ENCODE measurements at regions not wholly inside any gene's neighbourhood (a gene's known extent, or its start where the extent isn't known, plus 50 kb on each side); places are given as distances from the start of the nearest gene placed in this dataset.

DNA sequence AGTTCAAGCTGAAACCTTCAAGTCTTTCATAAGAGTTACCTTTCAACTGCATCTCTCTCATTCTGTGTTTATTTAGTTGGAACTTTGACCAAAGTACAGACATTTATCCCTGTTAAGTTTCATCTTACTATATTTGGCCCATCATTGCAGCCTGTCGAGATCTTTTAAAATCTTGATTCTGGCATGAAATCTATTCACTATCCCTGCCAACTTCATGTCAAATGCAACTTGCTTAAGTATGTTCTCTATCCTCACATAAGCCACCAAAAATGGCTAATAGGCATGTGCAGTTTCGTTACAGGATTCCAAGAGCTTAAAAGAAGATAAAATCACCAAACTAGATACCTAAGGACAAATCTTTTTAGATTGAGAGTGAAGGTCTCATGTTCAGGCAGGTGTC, 117.5 kb upstream of the KCNQ5 start:
- Mint-ChIP-seq H3K9me3 (no peaks in the 10 kb centered on the region), H3K4me1 (no peaks in the 10 kb centered on the region), H3K36me3 (ENCODE audit: insufficient read depth) (no peaks in the 10 kb centered on the region), H3K4me3 (no peak overlapping the region), H3K27ac (ENCODE audit: low read depth) (no peak overlapping the region), H3K27me3 (peaks cover 15% of the 10 kb centered on the region)
- ATAC-seq (replicated peaks; ENCODE audit: extremely low read depth, poor library complexity, severe bottlenecking) (no peak), DNase-seq (ENCODE audit: low spot score in 2 of 2) (no peak)

DNA sequence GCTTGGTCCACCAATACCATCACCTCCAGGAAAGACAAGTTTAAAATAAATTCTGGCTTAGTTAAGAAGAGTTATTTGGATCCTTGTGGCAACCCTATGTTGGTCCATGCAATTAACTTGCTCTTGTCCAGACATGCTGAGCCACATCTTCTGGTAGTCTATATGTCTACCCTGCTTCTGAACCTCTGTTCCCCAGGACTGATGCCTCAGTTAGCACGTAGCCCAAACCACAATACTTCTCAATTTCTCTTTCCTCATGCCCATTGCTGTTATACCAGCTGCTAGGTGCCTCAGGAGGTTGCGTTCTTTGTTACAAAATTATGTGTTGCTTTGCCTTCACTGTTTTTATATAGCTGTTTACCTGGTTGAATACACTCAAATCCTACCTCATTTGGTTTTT, 116.4 kb upstream of the KCNQ5 start:
- Mint-ChIP-seq H3K27ac (ENCODE audit: low read depth) (no peak overlapping the region), H3K9me3 (no peaks in the 10 kb centered on the region), H3K36me3 (ENCODE audit: insufficient read depth) (no peaks in the 10 kb centered on the region), H3K27me3 (peaks cover 20% of the 10 kb centered on the region), H3K4me3 (no peak overlapping the region), H3K4me1 (no peaks in the 10 kb centered on the region)
- DNase-seq (ENCODE audit: low spot score in 2 of 2) (no peak), ATAC-seq (replicated peaks; ENCODE audit: extremely low read depth, poor library complexity, severe bottlenecking) (no peak)

DNA sequence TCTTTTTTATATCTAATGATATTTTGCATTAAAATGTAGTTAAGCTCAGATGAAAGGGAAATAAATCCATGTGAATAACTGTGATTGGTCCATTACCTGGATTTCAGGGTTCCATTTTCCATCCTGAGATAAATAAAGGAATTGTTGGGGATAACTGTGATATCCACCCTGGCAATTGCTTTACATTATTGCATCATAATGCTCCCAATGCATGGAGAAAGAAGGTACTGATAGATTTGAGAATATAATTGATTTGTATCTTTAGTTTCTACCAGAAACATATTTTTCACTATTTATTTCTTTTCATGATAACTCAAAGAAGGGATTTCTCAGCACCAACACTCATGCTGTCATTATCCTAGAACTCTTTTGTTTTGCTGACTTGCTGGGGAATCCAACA, 102.0 kb upstream of the KCNQ5 start:
- no peaks in the 10 kb centered on the region for H3K9me3 Mint-ChIP-seq
- H3K4me1 Mint-ChIP-seq: no peaks in the 10 kb centered on the region
- H3K27ac Mint-ChIP-seq (ENCODE audit: low read depth): no peak overlapping the region
- peaks cover 24% of the 10 kb centered on the region for H3K27me3 Mint-ChIP-seq
- ATAC-seq (replicated peaks; ENCODE audit: extremely low read depth, poor library complexity, severe bottlenecking) (no peak), DNase-seq (ENCODE audit: low spot score in 2 of 2) (no peak)
- H3K36me3 Mint-ChIP-seq (ENCODE audit: insufficient read depth): no peaks in the 10 kb centered on the region
- no peak overlapping the region for H3K4me3 Mint-ChIP-seq

DNA sequence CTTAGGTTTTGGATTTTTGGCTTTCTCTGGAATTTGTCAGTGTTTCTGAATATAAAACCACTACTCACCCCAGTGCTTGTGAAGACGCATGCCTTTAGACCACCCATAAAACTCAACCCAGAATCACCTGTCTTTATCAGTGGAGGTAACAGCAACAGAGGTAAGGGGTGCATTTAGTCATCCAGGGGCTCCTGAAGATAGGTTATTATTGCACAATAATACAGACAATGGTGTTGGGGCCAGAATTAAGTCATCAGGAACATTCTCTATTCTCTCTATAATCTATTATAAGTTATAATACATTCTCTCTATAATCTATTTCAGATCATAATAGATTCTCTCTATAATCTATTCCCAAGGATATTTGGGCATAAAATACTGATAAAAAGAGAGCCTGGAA, 100.2 kb upstream of the KCNQ5 start:
- Mint-ChIP-seq H3K4me3 (no peak overlapping the region), H3K9me3 (no peaks in the 10 kb centered on the region), H3K27me3 (peaks cover 24% of the 10 kb centered on the region), H3K27ac (ENCODE audit: low read depth) (no peak overlapping the region), H3K4me1 (no peaks in the 10 kb centered on the region), H3K36me3 (ENCODE audit: insufficient read depth) (no peaks in the 10 kb centered on the region)
- ATAC-seq (replicated peaks; ENCODE audit: extremely low read depth, poor library complexity, severe bottlenecking) (no peak), DNase-seq (ENCODE audit: low spot score in 2 of 2) (no peak)

DNA sequence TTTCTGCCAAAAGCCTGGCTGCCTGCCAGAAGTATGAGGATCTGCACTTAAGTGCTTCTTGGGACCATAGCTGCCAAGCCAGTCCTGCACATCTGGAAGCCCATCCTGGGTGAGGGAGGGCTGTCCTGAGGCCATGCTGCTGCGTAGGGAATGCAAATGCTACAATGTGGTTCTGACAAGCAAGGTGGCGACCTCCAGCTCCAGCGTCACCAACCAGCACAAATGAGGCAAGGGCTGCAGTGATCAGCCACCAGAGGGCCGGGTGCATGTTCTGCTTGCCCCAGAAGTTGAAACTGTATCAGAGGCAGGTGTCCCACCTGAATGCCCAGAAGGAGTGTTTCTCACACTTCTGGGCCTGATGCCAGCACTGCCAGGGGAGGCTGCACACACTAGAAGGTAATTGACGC, 99.1 kb upstream of the KCNQ5 start:
- DNase-seq (ENCODE audit: low spot score in 2 of 2) (no peak), ATAC-seq (replicated peaks; ENCODE audit: extremely low read depth, poor library complexity, severe bottlenecking) (no peak)
- Mint-ChIP-seq H3K4me3 (no peak overlapping the region), H3K27me3 (peaks cover 24% of the 10 kb centered on the region), H3K9me3 (no peaks in the 10 kb centered on the region), H3K27ac (ENCODE audit: low read depth) (no peak overlapping the region), H3K36me3 (ENCODE audit: insufficient read depth) (no peaks in the 10 kb centered on the region), H3K4me1 (no peaks in the 10 kb centered on the region)

DNA sequence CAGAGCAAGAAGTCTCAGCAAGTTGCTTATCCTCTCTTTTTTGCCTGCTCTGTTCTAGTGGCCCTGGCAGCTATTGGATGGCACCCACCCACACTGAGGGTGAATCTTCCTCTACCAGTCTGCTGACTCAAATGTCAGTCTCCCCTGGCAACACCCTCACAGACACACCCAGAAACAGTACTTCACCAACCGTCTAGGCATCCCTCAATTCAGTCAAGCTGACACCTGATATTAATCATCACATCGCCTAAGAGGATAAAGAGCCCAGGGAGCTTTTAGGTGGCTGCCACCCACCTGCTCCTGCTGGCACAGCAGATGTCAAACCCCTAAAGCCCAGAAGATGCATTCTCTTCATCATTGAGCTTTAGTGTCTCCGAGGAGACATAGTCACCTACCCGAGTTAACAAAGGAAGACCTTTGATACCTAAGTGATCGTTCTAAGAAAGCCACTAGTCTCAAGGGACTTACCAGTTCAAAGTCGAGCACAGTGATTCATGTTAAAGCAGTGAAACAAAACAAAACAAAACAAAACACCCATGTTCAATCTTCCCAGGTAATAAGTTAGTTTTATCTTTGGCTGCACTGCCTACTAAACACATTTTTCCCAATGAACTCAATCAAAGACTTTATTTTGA, 97.7 kb upstream of the KCNQ5 start:
- DNase-seq (ENCODE audit: low spot score in 2 of 2): no peak
- Mint-ChIP-seq H3K4me1 (no peaks in the 10 kb centered on the region), H3K4me3 (no peak overlapping the region), H3K36me3 (ENCODE audit: insufficient read depth) (no peaks in the 10 kb centered on the region), H3K27me3 (peaks cover 18% of the 10 kb centered on the region), H3K9me3 (no peaks in the 10 kb centered on the region), H3K27ac (ENCODE audit: low read depth) (no peak overlapping the region)
- ATAC-seq (replicated peaks; ENCODE audit: extremely low read depth, poor library complexity, severe bottlenecking): no peak

DNA sequence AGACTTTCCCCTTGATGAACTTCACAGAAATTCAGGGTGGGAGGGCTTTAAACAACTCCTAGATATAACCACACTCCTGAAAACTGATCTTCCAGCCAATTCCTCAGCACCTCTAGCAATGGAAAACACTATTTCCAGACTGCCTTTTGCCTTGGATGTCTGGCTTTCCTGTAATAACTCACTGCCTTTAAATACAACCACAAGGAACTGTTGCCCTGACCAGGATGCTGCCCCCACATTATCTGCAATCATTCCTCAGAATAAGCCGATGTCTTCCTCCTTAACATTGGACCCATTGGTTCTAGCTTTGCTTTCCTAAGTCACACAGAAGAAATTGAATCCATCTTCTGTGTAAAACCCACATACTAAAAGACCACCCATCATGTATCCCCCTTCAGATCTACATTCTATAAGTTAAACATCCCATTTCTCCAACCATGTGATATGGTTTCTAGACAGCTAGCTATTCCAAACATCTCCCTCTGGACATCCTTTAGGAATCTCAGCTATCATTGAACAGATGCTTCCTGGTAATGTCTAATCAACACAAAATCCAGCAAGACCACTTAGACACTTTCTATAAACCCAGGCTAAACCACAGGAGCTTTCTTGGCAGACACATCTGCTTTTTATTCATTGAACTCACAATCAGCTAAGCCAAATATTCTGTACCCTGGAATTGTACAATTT, 95.9 kb upstream of the KCNQ5 start:
- DNase-seq (ENCODE audit: low spot score in 2 of 2): no peak
- H3K36me3 Mint-ChIP-seq (ENCODE audit: insufficient read depth): no peaks in the 10 kb centered on the region
- H3K4me3 Mint-ChIP-seq: no peak overlapping the region
- H3K4me1 Mint-ChIP-seq: no peaks in the 10 kb centered on the region
- no peak overlapping the region for H3K27ac Mint-ChIP-seq (ENCODE audit: low read depth)
- no peaks in the 10 kb centered on the region for H3K9me3 Mint-ChIP-seq
- ATAC-seq (replicated peaks; ENCODE audit: extremely low read depth, poor library complexity, severe bottlenecking): no peak
- peaks cover 16% of the 10 kb centered on the region for H3K27me3 Mint-ChIP-seq

DNA sequence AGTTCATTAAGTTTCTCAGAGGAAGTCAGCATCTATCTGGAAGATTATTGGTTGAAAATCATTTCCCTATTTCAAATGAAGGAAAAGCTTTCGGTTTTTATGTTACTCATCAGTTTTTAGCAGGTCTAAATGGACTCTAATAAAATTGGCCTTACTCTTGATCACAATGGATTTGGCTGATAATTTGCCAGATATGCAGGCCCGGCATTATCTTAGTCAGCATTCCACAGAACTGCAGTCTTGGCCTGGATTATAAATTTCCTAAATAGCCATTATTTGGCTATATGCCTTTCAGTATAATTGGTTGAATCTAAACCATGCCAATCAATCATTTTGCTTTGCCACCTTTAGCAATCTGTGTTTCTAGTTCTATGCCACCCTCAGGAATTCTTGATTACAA, 91.7 kb upstream of the KCNQ5 start:
- ATAC-seq (replicated peaks; ENCODE audit: extremely low read depth, poor library complexity, severe bottlenecking) (no peak), DNase-seq (ENCODE audit: low spot score in 2 of 2) (no peak)
- Mint-ChIP-seq H3K36me3 (ENCODE audit: insufficient read depth) (peaks cover 2% of the 10 kb centered on the region), H3K9me3 (no peaks in the 10 kb centered on the region), H3K27me3 (peaks cover 24% of the 10 kb centered on the region), H3K4me3 (no peak overlapping the region), H3K27ac (ENCODE audit: low read depth) (no peak overlapping the region), H3K4me1 (no peaks in the 10 kb centered on the region)

DNA sequence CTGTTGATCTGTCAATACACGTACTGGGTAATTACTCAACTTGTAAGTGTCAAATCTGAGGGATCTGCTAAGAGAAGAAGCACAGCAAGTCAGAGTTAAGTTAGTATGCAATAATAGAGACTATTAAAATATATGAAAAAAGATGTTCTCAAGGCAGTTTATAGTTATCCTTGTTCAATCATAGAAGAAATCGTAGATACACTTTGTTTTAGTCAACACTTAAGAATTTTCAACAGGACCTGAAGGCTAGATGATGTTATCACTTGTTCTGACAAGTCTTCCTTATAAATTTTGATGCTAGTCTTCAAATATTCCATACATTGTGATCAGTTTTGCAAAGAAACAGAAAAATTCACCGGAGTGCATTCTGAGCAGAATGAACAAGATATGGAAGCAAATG, 91.1 kb upstream of the KCNQ5 start:
- Mint-ChIP-seq H3K4me3 (no peak overlapping the region), H3K27me3 (peaks cover 18% of the 10 kb centered on the region), H3K9me3 (no peaks in the 10 kb centered on the region), H3K4me1 (no peaks in the 10 kb centered on the region), H3K36me3 (ENCODE audit: insufficient read depth) (peaks cover 2% of the 10 kb centered on the region), H3K27ac (ENCODE audit: low read depth) (no peak overlapping the region)
- ATAC-seq (replicated peaks; ENCODE audit: extremely low read depth, poor library complexity, severe bottlenecking) (no peak), DNase-seq (ENCODE audit: low spot score in 2 of 2) (no peak)

DNA sequence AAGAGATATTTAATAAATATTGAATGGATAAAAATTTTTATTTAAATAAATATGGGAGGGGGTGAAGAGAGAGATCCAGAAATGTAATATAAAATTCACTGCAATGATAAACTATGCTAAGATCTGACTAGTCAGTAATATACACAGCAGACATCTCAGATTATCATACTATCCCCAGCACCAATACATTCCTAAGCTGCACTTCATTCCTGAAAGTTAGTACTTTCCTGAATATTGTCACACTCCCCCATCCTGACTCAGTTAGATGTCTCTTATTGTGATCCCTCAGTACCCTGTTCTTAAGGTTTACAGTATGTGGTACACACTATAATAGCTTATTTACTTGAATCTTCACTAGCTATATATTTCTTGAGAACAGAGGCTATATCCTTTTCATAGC, 88.3 kb upstream of the KCNQ5 start:
- no peaks in the 10 kb centered on the region for H3K9me3 Mint-ChIP-seq
- no peak overlapping the region for H3K4me3 Mint-ChIP-seq
- no peak overlapping the region for H3K27ac Mint-ChIP-seq (ENCODE audit: low read depth)
- H3K36me3 Mint-ChIP-seq (ENCODE audit: insufficient read depth): peaks cover 2% of the 10 kb centered on the region
- DNase-seq (ENCODE audit: low spot score in 2 of 2) (no peak), ATAC-seq (replicated peaks; ENCODE audit: extremely low read depth, poor library complexity, severe bottlenecking) (no peak)
- H3K4me1 Mint-ChIP-seq: no peaks in the 10 kb centered on the region
- peaks cover 11% of the 10 kb centered on the region for H3K27me3 Mint-ChIP-seq

DNA sequence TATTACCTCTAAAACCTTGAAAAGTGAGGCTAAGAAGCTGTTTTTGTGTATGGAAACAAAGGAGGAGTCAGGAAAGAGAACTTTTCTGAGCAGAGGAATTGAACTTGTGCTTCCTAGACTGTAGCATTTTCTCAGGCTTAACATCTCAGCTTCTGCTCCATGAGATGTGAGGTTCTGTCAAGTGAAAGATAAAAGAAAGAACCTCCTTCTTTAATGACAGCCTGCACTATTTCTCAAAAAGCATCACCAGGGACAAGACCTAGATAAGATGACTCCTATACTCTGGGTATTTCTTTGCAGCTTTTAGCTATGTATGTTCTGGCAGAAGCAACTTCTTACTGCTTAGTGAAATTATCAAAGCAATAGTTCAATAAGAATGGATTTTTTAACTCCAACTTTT, 87.6 kb upstream of the KCNQ5 start:
- Mint-ChIP-seq H3K36me3 (ENCODE audit: insufficient read depth) (peaks cover 2% of the 10 kb centered on the region), H3K9me3 (no peaks in the 10 kb centered on the region), H3K4me3 (no peak overlapping the region), H3K27ac (ENCODE audit: low read depth) (no peak overlapping the region), H3K4me1 (no peaks in the 10 kb centered on the region), H3K27me3 (peaks cover 11% of the 10 kb centered on the region)
- no peak for DNase-seq (ENCODE audit: low spot score in 2 of 2)
- no peak for ATAC-seq (replicated peaks; ENCODE audit: extremely low read depth, poor library complexity, severe bottlenecking)

DNA sequence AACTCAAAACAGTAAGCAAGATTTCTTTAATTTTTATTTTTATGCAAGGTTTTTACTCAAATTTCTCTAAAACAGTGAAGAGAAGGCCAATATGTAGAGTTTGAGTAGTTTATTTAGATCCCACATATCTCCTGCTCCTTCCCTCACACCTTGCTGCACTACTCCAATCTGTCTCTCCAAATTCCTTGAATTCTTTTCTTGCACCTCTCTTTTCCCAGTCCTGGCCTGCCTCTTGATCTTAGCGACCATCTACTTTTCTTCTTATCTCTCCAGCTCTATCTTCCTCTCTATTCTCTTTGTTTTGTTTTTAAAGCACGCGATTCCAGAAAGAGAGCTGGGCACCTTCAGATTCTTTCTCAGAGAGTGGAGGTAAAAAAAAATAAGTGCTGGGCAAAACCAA, 86.7 kb upstream of the KCNQ5 start:
- H3K9me3 Mint-ChIP-seq: peaks cover 5% of the 10 kb centered on the region
- H3K4me3 Mint-ChIP-seq: no peak overlapping the region
- ATAC-seq (replicated peaks; ENCODE audit: extremely low read depth, poor library complexity, severe bottlenecking): no peak
- DNase-seq (ENCODE audit: low spot score in 2 of 2): no peak
- H3K36me3 Mint-ChIP-seq (ENCODE audit: insufficient read depth): peaks cover 2% of the 10 kb centered on the region
- H3K27me3 Mint-ChIP-seq: peaks cover 17% of the 10 kb centered on the region
- H3K27ac Mint-ChIP-seq (ENCODE audit: low read depth): no peak overlapping the region
- H3K4me1 Mint-ChIP-seq: no peaks in the 10 kb centered on the region

DNA sequence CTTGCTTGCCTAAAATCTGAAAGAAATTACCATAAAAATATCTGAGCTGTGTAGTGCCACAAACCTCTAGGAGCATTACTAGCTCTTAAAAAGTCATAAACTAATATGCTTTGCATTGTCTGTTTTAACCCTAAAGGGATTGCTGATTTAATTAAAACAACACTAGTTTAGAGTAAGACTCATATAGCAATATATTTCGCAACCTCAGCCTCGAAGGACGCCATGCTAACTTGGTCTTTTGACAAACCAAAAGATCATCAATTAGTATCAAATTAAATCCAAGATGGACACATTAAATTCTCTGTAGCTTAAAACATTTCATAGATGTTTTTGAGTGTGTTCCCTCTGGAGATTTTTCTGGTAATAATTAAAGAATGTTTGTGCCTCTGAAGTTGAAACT, 74.8 kb upstream of the KCNQ5 start:
- Mint-ChIP-seq H3K27me3 (peaks cover 81% of the 10 kb centered on the region), H3K36me3 (ENCODE audit: insufficient read depth) (no peaks in the 10 kb centered on the region), H3K9me3 (no peaks in the 10 kb centered on the region)

More for the DNA sequence above, 74.8 kb upstream of the KCNQ5 start:
- no peaks in the 10 kb centered on the region for H3K4me1 Mint-ChIP-seq
- H3K4me3 Mint-ChIP-seq: no peak overlapping the region
- no peak for DNase-seq (ENCODE audit: low spot score in 2 of 2)
- ATAC-seq (replicated peaks; ENCODE audit: extremely low read depth, poor library complexity, severe bottlenecking): no peak
- H3K27ac Mint-ChIP-seq (ENCODE audit: low read depth): no peak overlapping the region
